HCT116 (cell line): ENCODE measurements at regions not wholly inside any gene's neighbourhood (a gene's known extent, or its start where the extent isn't known, plus 50 kb on each side); places are given as distances from the start of the nearest gene placed in this dataset.

Experiments
- POLR2A ChIP-seq: IDR thresholded peaks from 2 replicates; pipeline ENCODE4 v1.7.0; 2011; ENCODE audit warnings: borderline replicate concordance; ENCODE audit not compliant: insufficient read depth, insufficient read length; ENCODE audit errors: extremely low read depth
- POLR2AphosphoS5 ChIP-seq: IDR thresholded peaks from 2 replicates; pipeline ENCODE4 v1.6.1; 2011; ENCODE audit warnings: mild to moderate bottlenecking, low read depth, low read length, moderate library complexity
- SRF ChIP-seq: IDR thresholded peaks from 2 replicates; pipeline ENCODE4 v1.6.1; 2012; ENCODE audit warnings: low read depth
- ZFX ChIP-seq: fragments of 450-650 bp; IDR thresholded peaks from 2 replicates; pipeline ENCODE4 v1.6.1; 2017

GRCh38 chr3:106007512-106007911, 138.7 kb upstream of the CBLB start:
- no peak for TF ChIP-seq POLR2AphosphoS5
- no peak for TF ChIP-seq POLR2A
- TF ChIP-seq ZFX: no peak
- TF ChIP-seq SRF: no peak
